MG63 (cell line): ENCODE measurements at regions not wholly inside any gene's neighbourhood (a gene's known extent, or its start where the extent isn't known, plus 50 kb on each side); places are given as distances from the start of the nearest gene placed in this dataset.

ENCODE experiments used
- DNase-seq: peaks from one replicate; pipeline ENCODE4 v3.0.0-alpha.2; 2020
- H3K27me3 ChIP-seq: fragments of 250-450 bp; sonication (Bioruptor Pico); 2 replicates; pipeline ENCODE4 v1.5.1; 2020; ENCODE audit warnings: mild to moderate bottlenecking, moderate library complexity
- H3K36me3 ChIP-seq: fragments of 250-450 bp; sonication (Bioruptor Pico); 2 replicates; pipeline ENCODE4 v1.5.1; 2020; ENCODE audit warnings: mild to moderate bottlenecking, moderate library complexity
- H3K4me3 ChIP-seq: fragments of 250-450 bp; sonication (Bioruptor Pico); 2 replicates; pipeline ENCODE4 v1.5.1; 2020; ENCODE audit warnings: mild to moderate bottlenecking, moderate library complexity
- H3K9me3 ChIP-seq: fragments of 250-450 bp; sonication (Bioruptor Pico); 2 replicates; pipeline ENCODE4 v1.5.1; 2020; ENCODE audit warnings: mild to moderate bottlenecking, moderate library complexity

DNA sequence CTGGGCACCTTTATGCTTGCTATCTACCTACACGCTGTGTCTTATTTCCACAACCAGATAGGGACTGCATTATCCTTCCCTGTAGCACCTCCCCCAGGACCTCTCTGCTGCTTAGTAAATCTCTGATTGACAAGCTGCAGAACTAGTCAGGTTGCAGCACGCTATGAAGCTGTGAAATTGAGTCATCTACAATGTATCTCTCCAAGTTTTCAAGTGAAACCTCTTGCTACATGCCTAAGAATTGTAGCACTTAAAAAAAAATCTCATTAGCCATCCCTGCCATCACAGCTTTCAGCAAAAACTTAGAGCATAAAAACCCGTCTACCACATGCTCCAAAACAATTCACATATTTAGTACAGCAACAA, 69.7 kb upstream of the FGFR2 start:
- Histone ChIP-seq H3K4me3 (no peak overlapping the region), H3K27me3 (no peaks in the 10 kb centered on the region)
- DNase-seq: no peak

GRCh38 chr10:121665809-121666208, 67.6 kb upstream of the FGFR2 start:
- H3K27me3 ChIP-seq: no peaks in the 10 kb centered on the region
- no peaks in the 10 kb centered on the region for H3K36me3 ChIP-seq
- no peaks in the 10 kb centered on the region for H3K9me3 ChIP-seq
- no peak overlapping the region for H3K4me3 ChIP-seq
- DNase-seq: no peak

More for the DNA sequence above, 69.7 kb upstream of the FGFR2 start:
- H3K36me3 ChIP-seq: no peaks in the 10 kb centered on the region
- no peaks in the 10 kb centered on the region for H3K9me3 ChIP-seq

- no peak for DNase-seq
- no peaks in the 10 kb centered on the region for H3K36me3 ChIP-seq
- no peaks in the 10 kb centered on the region for H3K9me3 ChIP-seq
- H3K4me3 ChIP-seq: no peak overlapping the region
- no peaks in the 10 kb centered on the region for H3K27me3 ChIP-seq
Measured at GRCh38 chr10:121664671-121665070, 66.4 kb upstream of the FGFR2 start.

DNA sequence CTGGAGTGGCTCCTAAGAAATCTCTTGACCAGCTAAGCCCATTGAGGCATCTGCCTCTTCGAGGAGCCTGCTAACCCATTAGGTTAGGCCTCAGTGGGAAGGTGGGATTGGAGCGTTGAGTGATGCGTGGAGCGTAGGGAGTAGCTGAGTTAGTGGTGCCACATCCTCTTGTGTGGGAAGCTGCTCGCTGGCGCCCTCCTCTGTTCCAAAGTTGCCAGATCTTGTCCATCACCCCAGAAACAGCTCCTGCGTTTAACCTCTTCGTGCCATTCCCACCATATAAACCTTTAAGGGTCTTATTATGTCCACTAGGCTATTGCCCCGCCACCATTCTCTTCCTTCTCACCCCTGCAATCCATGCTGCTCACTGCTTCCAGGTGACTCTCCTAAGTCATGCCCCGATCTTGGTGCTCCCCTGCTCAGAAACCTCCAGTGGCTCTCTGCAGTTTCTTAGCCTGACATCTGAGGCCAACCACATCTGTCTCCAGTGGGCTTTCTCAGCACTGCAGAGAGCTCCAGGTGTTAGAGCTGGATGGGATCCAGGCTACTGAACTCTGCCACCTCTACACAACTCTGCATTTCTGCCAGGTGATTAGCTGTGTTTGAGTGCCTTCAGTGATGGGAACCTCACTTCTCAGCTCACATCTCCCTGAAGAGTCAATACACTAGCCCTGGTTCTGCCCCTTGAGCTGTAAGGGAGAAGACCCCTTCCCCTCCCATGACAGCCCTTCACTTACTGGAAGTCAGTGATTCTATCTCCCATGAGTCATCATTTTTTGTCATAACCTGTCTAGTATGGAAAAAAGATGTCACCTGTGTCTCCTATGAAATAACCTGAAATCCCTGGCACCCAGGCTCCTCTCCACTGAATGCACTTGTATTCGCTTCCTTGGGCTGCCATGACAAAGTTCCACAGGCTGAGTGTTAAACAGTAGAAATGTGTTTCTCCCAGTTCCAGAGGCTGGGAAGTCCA, 65.0 kb upstream of the FGFR2 start:
- Histone ChIP-seq H3K9me3 (no peaks in the 10 kb centered on the region), H3K27me3 (no peaks in the 10 kb centered on the region), H3K4me3 (no peak overlapping the region), H3K36me3 (no peaks in the 10 kb centered on the region)
- no peak for DNase-seq

GRCh38 chr10:121662531-121662930, 64.3 kb upstream of the FGFR2 start:
- Histone ChIP-seq H3K4me3 (no peak overlapping the region), H3K27me3 (no peaks in the 10 kb centered on the region), H3K9me3 (no peaks in the 10 kb centered on the region), H3K36me3 (no peaks in the 10 kb centered on the region)
- DNase-seq: no peak

GRCh38 chr10:121661451-121661851, 63.2 kb upstream of the FGFR2 start:
- no peaks in the 10 kb centered on the region for H3K36me3 ChIP-seq
- DNase-seq: no peak
- no peaks in the 10 kb centered on the region for H3K27me3 ChIP-seq
- H3K4me3 ChIP-seq: no peak overlapping the region
- H3K9me3 ChIP-seq: no peaks in the 10 kb centered on the region

DNA sequence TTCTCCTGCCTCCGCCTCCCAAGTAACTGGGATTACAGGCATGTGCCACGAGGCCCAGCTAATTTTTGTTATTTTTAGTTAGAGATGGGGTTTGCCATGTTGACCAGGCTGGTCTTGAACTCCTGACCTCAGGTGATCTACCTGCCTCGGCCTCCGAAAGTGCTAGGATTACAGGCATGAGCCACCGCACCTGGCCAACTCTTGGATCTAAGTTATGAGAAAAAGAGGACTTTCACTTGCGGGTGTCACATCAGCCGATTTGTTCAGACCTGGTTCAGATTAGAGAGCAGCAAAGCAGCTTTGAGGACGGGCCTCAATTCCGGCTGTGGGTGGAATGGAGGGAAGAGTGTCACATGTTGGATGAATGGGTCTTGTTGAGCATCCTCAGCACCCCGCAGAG, 61.0 kb upstream of the FGFR2 start:
- no peaks in the 10 kb centered on the region for H3K9me3 ChIP-seq
- no peak overlapping the region for H3K4me3 ChIP-seq
- DNase-seq: no peak
- H3K27me3 ChIP-seq: no peaks in the 10 kb centered on the region
- no peaks in the 10 kb centered on the region for H3K36me3 ChIP-seq

- no peak overlapping the region for H3K4me3 ChIP-seq
- H3K27me3 ChIP-seq: no peaks in the 10 kb centered on the region
- no peak for DNase-seq
- H3K36me3 ChIP-seq: no peaks in the 10 kb centered on the region
- H3K9me3 ChIP-seq: no peaks in the 10 kb centered on the region
Measured at GRCh38 chr10:121658611-121659010, 60.4 kb upstream of the FGFR2 start.

- Histone ChIP-seq H3K27me3 (no peaks in the 10 kb centered on the region), H3K36me3 (no peaks in the 10 kb centered on the region), H3K4me3 (no peak overlapping the region), H3K9me3 (no peaks in the 10 kb centered on the region)
- DNase-seq: no peak
Measured at GRCh38 chr10:121658111-121658510, 59.9 kb upstream of the FGFR2 start.

GRCh38 chr10:121655254-121656144, 57.3 kb upstream of the FGFR2 start:
- Histone ChIP-seq H3K9me3 (no peaks in the 10 kb centered on the region), H3K27me3 (no peaks in the 10 kb centered on the region), H3K4me3 (no peak overlapping the region), H3K36me3 (no peaks in the 10 kb centered on the region)
- DNase-seq: no peak

- no peaks in the 10 kb centered on the region for H3K9me3 ChIP-seq
- H3K4me3 ChIP-seq: no peak overlapping the region
- H3K36me3 ChIP-seq: no peaks in the 10 kb centered on the region
- H3K27me3 ChIP-seq: no peaks in the 10 kb centered on the region
- DNase-seq: no peak
Measured at GRCh38 chr10:121654021-121654545, 55.8 kb upstream of the FGFR2 start.

- Histone ChIP-seq H3K9me3 (no peaks in the 10 kb centered on the region), H3K36me3 (no peaks in the 10 kb centered on the region), H3K4me3 (no peak overlapping the region)
Measured at GRCh38 chr10:121653608-121654007, 55.4 kb upstream of the FGFR2 start.

GRCh38 chr10:121648493-121648892, 50.2 kb upstream of the FGFR2 start:
- no peak overlapping the region for H3K4me3 ChIP-seq
- no peaks in the 10 kb centered on the region for H3K27me3 ChIP-seq
- no peak for DNase-seq
- no peaks in the 10 kb centered on the region for H3K9me3 ChIP-seq
- H3K36me3 ChIP-seq: no peaks in the 10 kb centered on the region

More at GRCh38 chr10:121653608-121654007, 55.4 kb upstream of the FGFR2 start:
- no peak for DNase-seq
- no peaks in the 10 kb centered on the region for H3K27me3 ChIP-seq

DNA sequence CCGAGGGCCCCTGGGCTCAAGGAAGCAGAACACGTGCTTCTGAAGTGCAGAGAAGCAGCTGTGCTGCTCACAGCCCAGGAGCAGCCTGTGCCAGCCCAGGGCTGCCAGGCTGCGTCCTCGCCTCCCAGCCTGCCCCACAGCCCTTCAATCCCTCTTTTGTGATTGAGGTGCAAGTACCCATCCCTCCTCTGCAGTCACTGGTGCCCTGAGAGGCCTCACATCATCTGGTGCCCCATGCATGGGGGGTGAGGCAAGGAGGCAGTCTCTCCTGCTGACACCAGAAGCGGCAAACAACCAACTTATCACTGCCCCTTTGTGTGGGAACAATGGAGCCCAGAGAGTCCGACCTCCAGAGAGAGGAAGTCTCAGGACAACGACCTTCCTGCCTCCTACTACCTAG, 49.8 kb upstream of the FGFR2 start:
- H3K27me3 ChIP-seq: no peaks in the 10 kb centered on the region
- H3K9me3 ChIP-seq: no peaks in the 10 kb centered on the region
- H3K36me3 ChIP-seq: no peaks in the 10 kb centered on the region
- no peak for DNase-seq
- no peak overlapping the region for H3K4me3 ChIP-seq
